Subcutaneous abdominal adipose tissue (tissue), 5 donors: ENCODE measurements at regions not wholly inside any gene's neighbourhood (a gene's known extent, or its start where the extent isn't known, plus 50 kb on each side); places are given as distances from the start of the nearest gene placed in this dataset.

Experiments
- H3K27ac ChIP-seq: one replicate; pipeline ENCODE4 v1.7.0; 2013; ENCODE audit warnings: low read depth, mild to moderate bottlenecking, inconsistent platforms, low read length, moderate library complexity
- H3K27me3 ChIP-seq, 5 donors: one replicate each; pipeline ENCODE4 v1.7.0; 2013; ENCODE audit warnings: low read length in 5 of 5, inconsistent platforms in 1 of 5; ENCODE audit not compliant: control insufficient read depth in 5 of 5, insufficient read depth in 4 of 5
- H3K36me3 ChIP-seq, 5 donors: one replicate each; pipeline ENCODE4 v1.7.0; 2013; ENCODE audit warnings: low read length in 5 of 5; ENCODE audit not compliant: control insufficient read depth in 5 of 5, insufficient read depth in 5 of 5
- H3K4me1 ChIP-seq, 5 donors: one replicate each; pipeline ENCODE4 v1.7.0; 2013; ENCODE audit warnings: low read length in 5 of 5, mild to moderate bottlenecking in 3 of 5, moderate library complexity in 1 of 5; ENCODE audit not compliant: control insufficient read depth in 5 of 5, insufficient read depth in 5 of 5
- H3K4me3 ChIP-seq, 5 donors: one replicate each; pipeline ENCODE4 v1.7.0; 2013; ENCODE audit warnings: low read length in 5 of 5, low read depth in 1 of 5
- H3K9ac ChIP-seq, 5 donors: one replicate each; pipeline ENCODE4 v1.7.0; 2013; ENCODE audit warnings: low read length in 5 of 5, mild to moderate bottlenecking in 4 of 5, moderate library complexity in 3 of 5
- H3K9me3 ChIP-seq, 5 donors: one replicate each; pipeline ENCODE4 v1.7.0; 2013; ENCODE audit warnings: low read length in 5 of 5; ENCODE audit not compliant: control insufficient read depth in 5 of 5
- donor health status: healthy.
- donor health status: healthy.
- donor health status: healthy.
- donor health status: healthy.
- donor health status: healthy.

DNA sequence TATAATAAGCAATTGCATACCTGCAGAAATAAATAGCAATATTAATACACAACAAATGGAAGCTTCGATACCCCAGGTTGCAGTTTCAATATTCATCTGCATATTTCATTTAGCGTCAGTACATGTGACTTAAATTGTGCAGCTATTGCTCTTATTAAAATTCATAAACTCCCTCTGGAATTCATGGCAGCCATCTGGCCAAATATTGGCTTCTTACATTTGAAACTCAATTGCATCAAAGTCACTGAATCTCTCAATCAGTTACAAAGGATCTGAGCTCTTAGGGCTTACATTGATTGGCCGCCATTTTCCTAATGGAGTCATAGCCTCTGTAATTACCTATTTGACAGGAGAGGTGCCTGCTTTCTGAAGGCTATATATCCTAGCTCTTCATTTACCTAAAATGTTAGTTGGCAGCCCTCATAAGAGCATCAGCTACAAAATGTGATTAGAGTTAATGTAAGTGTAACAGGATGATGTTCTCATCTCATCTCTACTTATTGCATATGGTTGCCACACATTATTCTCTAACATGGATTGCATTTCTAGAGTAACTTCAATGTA, 453.5 kb downstream of the CAAP1 start:
- H3K9me3 ChIP-seq = peaks cover 0 to 1% (median 0%) of the 10 kb centered on the region in 5 donors
- H3K27me3 ChIP-seq = no peaks in the 10 kb centered on the region
- no peaks in the 10 kb centered on the region for H3K4me1 ChIP-seq
- H3K4me3 ChIP-seq = no peak overlapping the region
- H3K9ac ChIP-seq = no peak overlapping the region
- H3K27ac ChIP-seq = no peak overlapping the region
- H3K36me3 ChIP-seq = no peaks in the 10 kb centered on the region

- no peaks in the 10 kb centered on the region for H3K36me3 ChIP-seq
- no peaks in the 10 kb centered on the region for H3K9me3 ChIP-seq
- H3K4me1 ChIP-seq = no peaks in the 10 kb centered on the region
- H3K27me3 ChIP-seq = no peaks in the 10 kb centered on the region
- no peak overlapping the region for H3K4me3 ChIP-seq
- H3K9ac ChIP-seq = no peak overlapping the region
- no peak overlapping the region for H3K27ac ChIP-seq
Measured at GRCh38 chr9:26437056-26437711, 455.4 kb downstream of the CAAP1 start.

DNA sequence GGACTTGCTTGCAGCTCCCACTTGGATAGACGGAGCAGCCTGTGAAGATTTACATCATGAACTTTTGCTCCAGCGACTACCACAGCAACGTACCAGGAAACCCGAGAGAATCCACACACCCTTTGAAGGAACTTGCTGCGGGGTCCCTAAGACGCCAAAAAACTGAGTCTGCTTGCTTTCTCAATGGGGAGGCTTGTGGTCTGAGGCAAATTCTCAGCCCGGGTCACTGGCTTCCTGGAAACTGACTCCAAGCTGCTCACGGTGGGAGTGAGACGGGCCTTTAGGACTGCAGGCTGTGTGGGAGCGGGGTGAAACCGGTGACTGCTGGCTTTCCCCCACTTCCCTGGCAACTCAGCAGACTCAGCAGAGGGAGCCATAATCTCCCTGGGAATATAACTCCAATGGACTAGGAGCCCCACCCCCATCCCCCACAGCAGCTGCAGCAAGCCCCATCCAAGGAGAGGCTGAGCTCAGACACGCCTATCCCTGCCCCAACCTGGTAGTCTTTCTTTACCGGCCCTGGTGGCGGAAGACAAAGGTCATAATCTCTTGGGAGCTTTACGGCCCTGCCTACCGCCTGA, 466.0 kb downstream of the CAAP1 start:
- Histone ChIP-seq H3K27ac (no peak overlapping the region), H3K9ac (no peak overlapping the region), H3K9me3 (peaks cover 0 to 5% (median 4%) of the 10 kb centered on the region in 5 donors), H3K4me3 (no peak overlapping the region), H3K4me1 (no peaks in the 10 kb centered on the region), H3K36me3 (no peaks in the 10 kb centered on the region), H3K27me3 (no peaks in the 10 kb centered on the region)

- H3K9me3 ChIP-seq = peaks cover 0 to under 1% (median 0%) of the 10 kb centered on the region in 5 donors
- H3K4me1 ChIP-seq = no peaks in the 10 kb centered on the region
- H3K27ac ChIP-seq = no peak overlapping the region
- H3K4me3 ChIP-seq = no peak overlapping the region
- H3K9ac ChIP-seq = no peak overlapping the region
- no peaks in the 10 kb centered on the region for H3K36me3 ChIP-seq
- no peaks in the 10 kb centered on the region for H3K27me3 ChIP-seq
Measured at GRCh38 chr9:26418480-26418879, 474.1 kb downstream of the CAAP1 start.

GRCh38 chr9:26415528-26415927, 477.1 kb downstream of the CAAP1 start:
- no peak overlapping the region for H3K27ac ChIP-seq
- H3K27me3 ChIP-seq = no peaks in the 10 kb centered on the region
- H3K9ac ChIP-seq = no peak overlapping the region
- no peaks in the 10 kb centered on the region for H3K36me3 ChIP-seq
- H3K4me1 ChIP-seq = no peaks in the 10 kb centered on the region
- H3K4me3 ChIP-seq = no peak overlapping the region
- no peaks in the 10 kb centered on the region for H3K9me3 ChIP-seq

GRCh38 chr9:26413611-26414010, 479.0 kb downstream of the CAAP1 start:
- no peak overlapping the region for H3K27ac ChIP-seq
- H3K4me3 ChIP-seq = no peak overlapping the region

GRCh38 chr9:26412446-26412845, 480.2 kb downstream of the CAAP1 start:
- no peak overlapping the region for H3K27ac ChIP-seq
- H3K36me3 ChIP-seq = no peaks in the 10 kb centered on the region
- no peaks in the 10 kb centered on the region for H3K4me1 ChIP-seq
- no peaks in the 10 kb centered on the region for H3K27me3 ChIP-seq
- no peak overlapping the region for H3K9ac ChIP-seq
- H3K4me3 ChIP-seq = no peak overlapping the region
- no peaks in the 10 kb centered on the region for H3K9me3 ChIP-seq

More at GRCh38 chr9:26413611-26414010, 479.0 kb downstream of the CAAP1 start:
- Histone ChIP-seq H3K36me3 (no peaks in the 10 kb centered on the region), H3K9ac (no peak overlapping the region), H3K9me3 (no peaks in the 10 kb centered on the region), H3K27me3 (no peaks in the 10 kb centered on the region), H3K4me1 (no peaks in the 10 kb centered on the region)

- no peaks in the 10 kb centered on the region for H3K36me3 ChIP-seq
- no peak overlapping the region for H3K4me3 ChIP-seq
- H3K27me3 ChIP-seq = no peaks in the 10 kb centered on the region
Measured at GRCh38 chr9:26406676-26407075, 485.9 kb downstream of the CAAP1 start.

DNA sequence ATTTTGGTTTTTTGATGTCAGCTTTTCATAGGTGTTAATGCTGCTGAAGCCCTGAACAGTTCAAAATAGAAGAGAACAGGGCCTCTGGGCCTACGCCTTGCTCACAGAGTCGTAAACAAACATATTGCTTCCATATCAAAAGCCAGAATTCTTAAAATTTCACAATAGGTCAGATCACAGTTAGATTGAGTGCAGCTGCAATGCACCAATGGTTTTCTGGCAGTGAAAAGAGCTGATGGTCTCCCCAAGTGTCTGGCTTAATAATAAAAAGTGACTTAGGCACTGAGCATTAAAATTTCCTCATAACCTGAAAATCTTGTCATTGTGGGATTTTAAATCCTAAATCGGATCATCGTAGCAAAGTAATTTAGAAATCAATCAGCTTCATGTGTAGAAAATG, 493.0 kb downstream of the CAAP1 start:
- no peaks in the 10 kb centered on the region for H3K9me3 ChIP-seq
- no peaks in the 10 kb centered on the region for H3K4me1 ChIP-seq
- H3K4me3 ChIP-seq = no peak overlapping the region
- H3K27ac ChIP-seq = no peak overlapping the region
- no peak overlapping the region for H3K9ac ChIP-seq
- no peaks in the 10 kb centered on the region for H3K27me3 ChIP-seq
- H3K36me3 ChIP-seq = no peaks in the 10 kb centered on the region

More at GRCh38 chr9:26406676-26407075, 485.9 kb downstream of the CAAP1 start:
- no peaks in the 10 kb centered on the region for H3K4me1 ChIP-seq
- no peak overlapping the region for H3K9ac ChIP-seq
- H3K9me3 ChIP-seq = no peaks in the 10 kb centered on the region
- no peak overlapping the region for H3K27ac ChIP-seq

DNA sequence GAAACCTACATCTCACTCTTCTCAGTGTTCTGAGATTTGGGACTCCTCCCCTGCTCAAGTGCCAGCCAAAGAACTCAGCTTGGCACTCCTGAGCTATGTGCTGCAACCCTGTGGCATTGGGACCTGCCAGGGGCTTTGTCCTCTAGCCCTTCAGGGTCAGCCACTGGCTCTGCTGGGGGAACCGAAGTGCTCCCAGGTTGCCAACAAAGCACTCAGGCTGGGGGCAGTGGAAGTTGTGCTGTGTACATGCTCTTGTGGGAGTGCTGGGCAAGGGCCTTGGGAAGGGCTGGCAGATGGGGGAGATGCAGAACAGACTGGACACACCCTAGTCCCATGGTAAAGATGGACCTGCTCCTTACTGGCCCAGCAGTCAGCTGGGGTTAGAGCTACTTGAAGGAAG, 498.6 kb downstream of the CAAP1 start:
- H3K27me3 ChIP-seq = no peaks in the 10 kb centered on the region
- H3K4me1 ChIP-seq = no peaks in the 10 kb centered on the region
- peaks cover 0 to 16% (median 4%) of the 10 kb centered on the region in 5 donors for H3K9me3 ChIP-seq
- no peak overlapping the region for H3K4me3 ChIP-seq
- no peak overlapping the region for H3K9ac ChIP-seq
- no peak overlapping the region for H3K27ac ChIP-seq
- no peaks in the 10 kb centered on the region for H3K36me3 ChIP-seq
